Stomach (tissue), 8 donors: ENCODE measurements at regions not wholly inside any gene's neighbourhood (a gene's known extent, or its start where the extent isn't known, plus 50 kb on each side); places are given as distances from the start of the nearest gene placed in this dataset.
A peak's percentile ranks its signal among the peaks of the same experiment; 100 is the strongest.

Source experiments
- DNase-seq, 2 donors: peaks; one replicate each; pipeline versions ENCODE4 v3.0.0 to v3.0.0-alpha.2; 2013 to 2019
- H3K27ac ChIP-seq, 5 donors: fragments of 200-600 bp in 4 of 5; sonication (generic) in 4 of 5; one replicate each; pipeline ENCODE4 v1.5.1; 2013 to 2019; ENCODE audit warnings: mild to moderate bottlenecking in 1 of 5, moderate library complexity in 1 of 5
- H3K27me3 ChIP-seq, 3 donors: fragments of 200-600 bp; sonication (generic); one replicate each; pipeline ENCODE4 v1.5.1; 2017 to 2019; ENCODE audit warnings: mixed run types in 1 of 3
- H3K36me3 ChIP-seq, 4 donors: fragments of 200-600 bp; sonication (generic); 1 replicate in 3 of 4; 2 replicates in 1 of 4; pipeline ENCODE4 v1.5.1; 2016 to 2019
- H3K4me1 ChIP-seq, 4 donors: fragments of 200-600 bp; sonication (generic); one replicate each; pipeline ENCODE4 v1.5.1; 2016 to 2019
- H3K4me3 ChIP-seq, 4 donors: fragments of 200-600 bp; sonication (generic) in 3 of 4; one replicate each; pipeline ENCODE4 v1.5.1; 2016 to 2019; ENCODE audit warnings: mild to moderate bottlenecking in 1 of 4
- H3K9me3 ChIP-seq, 4 donors: fragments of 200-600 bp; sonication (generic); one replicate each; pipeline ENCODE4 v1.5.1; 2016 to 2019
- EP300 ChIP-seq: sonication (generic); formaldehyde crosslinking; IDR thresholded peaks from one replicate; pipeline ENCODE4 v1.6.1; 2017; ENCODE audit warnings: antibody characterized with exemption
- POLR2A ChIP-seq, 4 donors: fragments of 450-650 bp; IDR thresholded peaks; one replicate each; pipeline ENCODE4 v1.6.1; 2016; ENCODE audit warnings: antibody characterized with exemption in 4 of 4, control low read depth in 2 of 4, mild to moderate bottlenecking in 1 of 4, moderate library complexity in 1 of 4
- POLR2AphosphoS5 ChIP-seq, 3 donors: sonication (generic); formaldehyde crosslinking; IDR thresholded peaks; one replicate each; pipeline ENCODE4 v1.6.1; 2016; ENCODE audit warnings: antibody characterized with exemption in 3 of 3
- WGBS, 5 donors: extraction: QIAGEN DNeasy Blood & Tissue Kit in 3 of 5; methylation state at CpG; one replicate each; pipeline versions ENCODE4 v1.1.5 to v1.1.7; 2013 to 2018; 5-methylcytosine and 5-hydroxymethylcytosine counted together
- intact Hi-C: fragments of 100-400 bp; cut with DNase I; formaldehyde crosslinking; loops from one replicate; pipeline ENCODE4 v1.15.1; 2023; ENCODE audit warnings: low total_unique reads
- TF ChIP-seq, protein P1 (sequence below), 7 experiments: fragments of 450-650 bp in 4 of 7; fragments of 200-600 bp in 3 of 7; sonication (generic) in 3 of 7; IDR thresholded peaks; one replicate each; pipeline ENCODE4 v1.5.1; 2016 to 2019; ENCODE audit warnings: antibody characterized with exemption in 7 of 7, control low read depth in 2 of 7, mild to moderate bottlenecking in 1 of 7
- donor health status: healthy with polysubstance abuse.
- donor health status: Bipolar disorder and iron deficiency.
- donor health status: healthy.

DNA sequence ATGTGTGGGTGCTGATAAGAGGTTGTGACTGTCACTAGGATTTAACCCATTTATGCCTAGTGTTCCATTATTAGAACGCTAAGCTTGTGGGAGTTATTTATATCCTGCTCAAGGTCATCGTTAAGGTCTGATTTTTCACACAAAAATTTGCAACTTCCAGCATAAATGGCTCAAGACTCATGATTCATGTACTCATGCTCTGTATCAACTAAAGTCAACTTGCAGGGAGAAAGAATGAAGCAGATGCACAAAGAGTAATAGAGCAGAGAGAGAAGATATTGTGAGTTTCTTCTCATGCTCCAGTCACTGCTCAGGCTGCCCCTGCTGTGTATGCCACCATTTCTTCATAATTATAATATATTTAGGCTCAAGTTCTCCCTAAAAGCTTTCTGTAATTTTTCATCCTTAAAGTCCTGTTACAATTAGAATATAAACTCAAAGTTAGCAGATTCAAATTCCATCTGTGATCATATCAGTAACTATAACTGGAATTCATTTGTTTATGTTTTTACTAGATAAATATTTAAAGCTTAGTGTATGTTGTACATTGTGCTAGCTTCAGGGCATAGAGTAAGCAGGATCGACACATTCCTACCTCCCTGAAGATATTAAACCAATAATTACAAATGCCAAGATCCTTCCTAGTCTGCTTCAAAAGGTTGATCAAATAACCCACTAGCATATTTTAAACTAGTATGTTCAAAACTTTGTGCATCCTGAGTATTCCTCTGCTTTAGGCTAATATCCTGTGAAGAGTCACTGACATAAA is 136.7 kb downstream of the NUDT12 start:
- Histone ChIP-seq H3K9me3 (no peaks in the 10 kb centered on the region), H3K4me1 (no peaks in the 10 kb centered on the region), H3K27me3 (no peaks in the 10 kb centered on the region), H3K4me3 (no peak overlapping the region), H3K27ac (no peak overlapping the region), H3K36me3 (no peaks in the 10 kb centered on the region)
- WGBS, 5 donors = 53 to 69% (median 63%) methylated on average over 3 of the region's 3 CpGs
- TF ChIP-seq POLR2AphosphoS5 (IDR thresholded peaks at IDR 0.05) = no peak
- TF ChIP-seq, protein P1, sequence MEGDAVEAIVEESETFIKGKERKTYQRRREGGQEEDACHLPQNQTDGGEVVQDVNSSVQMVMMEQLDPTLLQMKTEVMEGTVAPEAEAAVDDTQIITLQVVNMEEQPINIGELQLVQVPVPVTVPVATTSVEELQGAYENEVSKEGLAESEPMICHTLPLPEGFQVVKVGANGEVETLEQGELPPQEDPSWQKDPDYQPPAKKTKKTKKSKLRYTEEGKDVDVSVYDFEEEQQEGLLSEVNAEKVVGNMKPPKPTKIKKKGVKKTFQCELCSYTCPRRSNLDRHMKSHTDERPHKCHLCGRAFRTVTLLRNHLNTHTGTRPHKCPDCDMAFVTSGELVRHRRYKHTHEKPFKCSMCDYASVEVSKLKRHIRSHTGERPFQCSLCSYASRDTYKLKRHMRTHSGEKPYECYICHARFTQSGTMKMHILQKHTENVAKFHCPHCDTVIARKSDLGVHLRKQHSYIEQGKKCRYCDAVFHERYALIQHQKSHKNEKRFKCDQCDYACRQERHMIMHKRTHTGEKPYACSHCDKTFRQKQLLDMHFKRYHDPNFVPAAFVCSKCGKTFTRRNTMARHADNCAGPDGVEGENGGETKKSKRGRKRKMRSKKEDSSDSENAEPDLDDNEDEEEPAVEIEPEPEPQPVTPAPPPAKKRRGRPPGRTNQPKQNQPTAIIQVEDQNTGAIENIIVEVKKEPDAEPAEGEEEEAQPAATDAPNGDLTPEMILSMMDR (IDR thresholded peaks at IDR 0.05) = no peak
- no peak for TF ChIP-seq EP300
- no peak for TF ChIP-seq POLR2A (IDR thresholded peaks at IDR 0.05)
- no peak for DNase-seq
- intact Hi-C loops = no loop called here

DNA sequence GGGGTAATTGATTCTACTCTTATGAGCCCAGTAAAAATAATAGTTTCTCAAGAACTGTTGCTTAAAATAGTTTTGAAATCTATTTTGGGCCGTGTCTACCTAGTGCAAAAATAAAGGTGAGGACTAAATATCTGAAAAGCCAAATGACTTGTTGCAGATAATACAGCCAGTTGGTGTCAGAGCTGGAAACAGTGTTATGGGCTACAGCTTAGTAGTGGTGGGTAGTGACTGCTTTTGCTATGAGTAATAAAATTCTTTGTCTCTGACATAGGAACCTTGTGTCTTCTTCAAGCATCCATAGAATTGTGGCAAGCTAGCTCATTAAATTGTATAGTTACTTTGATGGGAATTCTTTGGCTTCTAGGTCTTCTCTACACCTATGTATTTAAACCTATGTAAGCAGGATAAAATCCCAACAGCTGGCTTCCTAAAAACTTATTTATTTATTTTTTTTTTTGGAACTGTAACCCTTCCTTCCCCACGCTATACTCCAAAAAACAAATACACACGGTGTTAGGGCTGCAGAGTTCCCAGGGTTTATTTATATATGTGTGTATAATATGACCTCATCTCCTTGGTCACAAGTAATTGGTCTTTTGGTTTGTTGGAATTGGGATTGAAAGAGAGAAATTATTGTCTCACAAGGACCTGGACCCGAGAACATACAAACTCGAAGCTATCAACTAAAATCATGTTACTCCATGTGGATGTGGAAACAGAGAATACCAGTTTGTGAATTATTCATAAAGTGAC is 138.0 kb downstream of the NUDT12 start:
- H3K27me3 ChIP-seq = no peaks in the 10 kb centered on the region
- no peaks in the 10 kb centered on the region for H3K36me3 ChIP-seq
- no peak overlapping the region for H3K27ac ChIP-seq
- intact Hi-C loops = no loop called here
- H3K4me1 ChIP-seq = no peaks in the 10 kb centered on the region
- H3K4me3 ChIP-seq = no peak overlapping the region
- 67 to 75% (median 73%) methylated on average over 5 of the region's 5 CpGs for WGBS, 5 donors
- H3K9me3 ChIP-seq = no peaks in the 10 kb centered on the region
- no peak for DNase-seq
- no peak for TF ChIP-seq POLR2A (IDR thresholded peaks at IDR 0.05)
- no peak for TF ChIP-seq EP300
- TF ChIP-seq POLR2AphosphoS5 (IDR thresholded peaks at IDR 0.05) = no peak
- TF ChIP-seq, protein P1 (IDR thresholded peaks at IDR 0.05) = no peak

DNA sequence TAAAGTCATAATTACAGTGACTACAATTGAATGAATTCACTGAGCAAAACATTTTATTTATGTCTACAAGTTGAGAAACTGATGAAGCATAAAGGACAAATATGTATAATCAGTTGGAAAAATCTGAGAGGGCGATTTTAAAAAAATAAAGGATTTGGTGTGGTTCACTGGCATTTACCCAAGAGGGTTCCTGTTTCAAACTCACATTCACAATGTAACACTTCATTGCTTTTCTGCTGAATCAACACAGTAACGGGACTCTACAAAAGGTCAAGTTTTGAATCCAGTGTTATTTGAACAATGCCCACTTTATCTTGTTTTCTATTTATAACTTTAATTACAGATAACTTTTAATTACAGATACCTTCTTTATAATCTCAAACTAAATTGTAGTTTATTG is 138.6 kb downstream of the NUDT12 start:
- H3K36me3 ChIP-seq = no peaks in the 10 kb centered on the region
- no peak overlapping the region for H3K27ac ChIP-seq
- no peaks in the 10 kb centered on the region for H3K9me3 ChIP-seq
- peak in 1 of 2 donors; percentile 23 for DNase-seq
- H3K4me3 ChIP-seq = no peak overlapping the region
- intact Hi-C loops = no loop called here
- no peaks in the 10 kb centered on the region for H3K27me3 ChIP-seq
- 16 to 33% (median 26%) methylated on average over 2 of the region's 2 CpGs for WGBS, 5 donors
- no peaks in the 10 kb centered on the region for H3K4me1 ChIP-seq
- no peak for TF ChIP-seq POLR2AphosphoS5 (IDR thresholded peaks at IDR 0.05)
- TF ChIP-seq, protein P1 (IDR thresholded peaks at IDR 0.05) = no peak
- TF ChIP-seq EP300 = no peak
- TF ChIP-seq POLR2A (IDR thresholded peaks at IDR 0.05) = no peak

DNA sequence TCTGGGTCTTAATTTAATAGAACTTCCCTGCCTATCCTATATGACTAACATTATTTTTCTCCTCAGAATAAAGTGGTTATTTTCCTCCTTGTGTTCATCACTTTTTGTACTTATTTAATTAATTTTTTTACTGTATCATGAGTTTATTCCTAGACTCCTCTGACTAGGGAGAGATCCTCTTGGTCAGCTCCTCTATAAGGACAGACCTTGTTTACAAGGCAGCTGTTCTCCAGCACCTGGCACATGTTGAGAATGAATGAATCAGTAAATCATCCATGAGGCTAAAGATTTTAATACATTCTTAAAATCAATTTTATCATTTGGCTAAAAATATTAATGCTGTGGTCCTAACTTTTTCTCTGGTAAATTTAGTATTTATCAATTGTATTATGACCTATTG is 139.8 kb downstream of the NUDT12 start:
- Histone ChIP-seq H3K36me3 (no peaks in the 10 kb centered on the region), H3K4me3 (no peak overlapping the region), H3K27me3 (no peaks in the 10 kb centered on the region), H3K9me3 (no peaks in the 10 kb centered on the region), H3K27ac (no peak overlapping the region), H3K4me1 (no peaks in the 10 kb centered on the region)
- TF ChIP-seq POLR2AphosphoS5 (IDR thresholded peaks at IDR 0.05) = no peak
- TF ChIP-seq POLR2A (IDR thresholded peaks at IDR 0.05) = no peak
- TF ChIP-seq EP300 = no peak
- DNase-seq = no peak
- intact Hi-C loops = no loop called here

DNA sequence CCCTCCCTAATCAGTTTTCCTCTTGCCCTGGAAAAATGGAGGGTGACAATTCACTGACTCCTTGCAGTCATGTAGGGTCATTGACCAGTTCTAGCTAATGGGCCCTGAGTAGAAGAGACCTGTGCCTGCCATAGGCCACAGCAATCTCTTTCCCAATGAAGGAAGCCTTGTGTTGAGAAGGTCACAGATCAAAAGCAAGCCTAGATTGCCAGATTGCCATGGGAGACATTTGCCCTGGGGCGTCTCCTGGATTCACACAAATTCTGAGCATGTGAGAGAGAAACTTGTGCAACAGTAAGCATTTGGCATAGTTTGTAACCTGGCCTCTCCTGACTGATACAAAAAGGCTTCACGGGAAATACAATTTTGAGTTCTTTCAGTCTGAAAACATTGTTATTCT is 148.0 kb downstream of the NUDT12 start:
- no peak overlapping the region for H3K27ac ChIP-seq
- no peak overlapping the region for H3K4me3 ChIP-seq
- TF ChIP-seq POLR2A (IDR thresholded peaks at IDR 0.05) (no peak), EP300 (no peak), POLR2AphosphoS5 (IDR thresholded peaks at IDR 0.05) (no peak)
- TF ChIP-seq, protein P1 (IDR thresholded peaks at IDR 0.05) = no peak
- WGBS, 5 donors = 80 to 92% (median 86%) methylated on average over 2 of the region's 2 CpGs
- DNase-seq = no peak
- H3K9me3 ChIP-seq = no peaks in the 10 kb centered on the region
- H3K36me3 ChIP-seq = no peaks in the 10 kb centered on the region
- intact Hi-C loops = no loop called here
- H3K4me1 ChIP-seq = no peaks in the 10 kb centered on the region
- no peaks in the 10 kb centered on the region for H3K27me3 ChIP-seq
